ENCODE measurements at regions not wholly inside any gene's neighbourhood (a gene's known extent, or its start where the extent isn't known, plus 50 kb on each side); places are given as distances from the start of the nearest gene placed in this dataset.

GRCh38 chr9:87378676-87379075 is 119.0 kb upstream of the DAPK1 start:
- ChIA-PET CTCF (no interaction called here), RAD21 (ENCODE audit: low non-redundant PET in 1 of 2, low total read pairs in 2 of 2, uncharacterized antibody in 2 of 2, unreplicated experiment in 2 of 2) (no interaction called here), POLR2A (no interaction called here)
- H4K20me1 ChIP-seq (ENCODE audit: insufficient read depth) = no peaks in the 10 kb centered on the region
- intact Hi-C loops (cut with micrococcal nuclease) = no loop called here
- peaks cover 6% of the 10 kb centered on the region for H3K27me3 ChIP-seq (ENCODE audit: insufficient read depth, low read length)
- no peak overlapping the region for H2AFZ ChIP-seq (ENCODE audit: low read depth, low read length, poor library complexity, severe bottlenecking)
- no peak overlapping the region for H3K4me2 ChIP-seq (ENCODE audit: low read length)
- no peaks in the 10 kb centered on the region for H3K79me2 ChIP-seq (ENCODE audit: insufficient read depth, low read length)
- TF ChIP-seq JUND (IDR thresholded peaks at IDR 0.05) = no peak
- TF ChIP-seq YY1 (IDR thresholded peaks at IDR 0.05; ENCODE audit: extremely low read depth, insufficient replicate concordance, low read depth, low read length) = no peak
- no peak for TF ChIP-seq CTCF (IDR thresholded peaks at IDR 0.05 in 2 of 3, conservative IDR thresholded peaks at IDR 0.05 in 1 of 3; ENCODE audit: borderline replicate concordance in 1 of 3, insufficient read depth in 1 of 3, low read depth in 2 of 3, low read length in 2 of 3)
- TF ChIP-seq SRF (IDR thresholded peaks at IDR 0.05; ENCODE audit: low read depth) = no peak
- no peak for TF ChIP-seq EZH2 (IDR thresholded peaks at IDR 0.05)
- TF ChIP-seq FOSL1 (IDR thresholded peaks at IDR 0.05; ENCODE audit: low read depth) = no peak
- no peak for TF ChIP-seq REST (IDR thresholded peaks at IDR 0.05; ENCODE audit: low read depth)
- no peaks in the 10 kb centered on the region for H3K9me2 ChIP-seq (ENCODE audit: insufficient read depth)
- no TSS peak for BruUV-seq (replicated peaks)
- DNase-seq (ENCODE audit: low read depth, low spot score) (no peak), ATAC-seq (no peak)
- H3K4me3 ChIP-seq (replicated peaks in 1 of 2; ENCODE audit: low read depth in 1 of 2, low read length in 2 of 2) = no peak overlapping the region
- H3K4me1 ChIP-seq (ENCODE audit: control insufficient read depth in 1 of 2, insufficient read depth in 2 of 2, low read length in 2 of 2) = no peaks in the 10 kb centered on the region
- no peaks in the 10 kb centered on the region for H3K36me3 ChIP-seq (ENCODE audit: control insufficient read depth in 1 of 2, insufficient read depth in 2 of 2, low read length in 2 of 2)
- no peak overlapping the region for H3K9ac ChIP-seq (ENCODE audit: low read length)
- no peak overlapping the region for H3K27ac ChIP-seq (ENCODE audit: low read depth, low read length)
- no peaks in the 10 kb centered on the region for H3K9me3 ChIP-seq (ENCODE audit: control insufficient read depth in 1 of 2, insufficient read depth in 1 of 2, low read depth in 1 of 2, low read length in 2 of 2)

Measured in HCT116 (cell line).